GM23338 (cell line): ENCODE measurements at regions not wholly inside any gene's neighbourhood (a gene's known extent, or its start where the extent isn't known, plus 50 kb on each side); places are given as distances from the start of the nearest gene placed in this dataset.

ENCODE experiments used
- ATAC-seq: fragments of 200-7000 bp; cut with Tn5 transposase; 3 replicates; pipeline ENCODE4 v1.9.1; 2020
- DNase-seq: peaks from one replicate; pipeline ENCODE4 v3.0.0-alpha.2; 2015; ENCODE audit warnings: low spot score
- H2AFZ ChIP-seq: fragments of 200-600 bp; sonication (generic); 2 replicates; pipeline ENCODE4 v1.8.0; 2016; ENCODE audit warnings: antibody characterized with exemption, mild to moderate bottlenecking, moderate library complexity
- H3F3A ChIP-seq: fragments of 200-600 bp; sonication (generic); replicated peaks from 2 replicates; pipeline ENCODE4 v1.8.0; 2017; ENCODE audit warnings: antibody characterized with exemption, mixed run types, low read depth
- H3K27ac ChIP-seq: fragments of 200-600 bp; sonication (generic); 2 replicates; pipeline ENCODE4 v1.6.1; 2016; ENCODE audit warnings: low read depth
- H3K27me3 ChIP-seq: fragments of 200-600 bp; sonication (generic); 2 replicates; pipeline ENCODE4 v1.8.0; 2016; ENCODE audit warnings: mild to moderate bottlenecking, mixed run types, moderate library complexity; ENCODE audit not compliant: insufficient read depth
- H3K36me3 ChIP-seq: fragments of 200-600 bp; sonication (generic); 2 replicates; pipeline ENCODE4 v1.8.0; 2016; ENCODE audit warnings: mild to moderate bottlenecking; ENCODE audit not compliant: insufficient read depth
- H3K4me1 ChIP-seq: fragments of 200-600 bp; sonication (generic); 2 replicates; pipeline ENCODE4 v1.8.0; 2016; ENCODE audit warnings: mild to moderate bottlenecking, moderate library complexity; ENCODE audit not compliant: insufficient read depth
- H3K4me2 ChIP-seq: fragments of 200-600 bp; sonication (generic); 2 replicates; pipeline ENCODE4 v1.7.1; 2017; ENCODE audit warnings: mixed run types
- H3K4me3 ChIP-seq: fragments of 200-600 bp; sonication (generic); 2 replicates; pipeline ENCODE4 v1.6.1; 2016; ENCODE audit warnings: mixed run types
- H3K79me2 ChIP-seq: fragments of 200-600 bp; sonication (generic); replicated peaks from 2 replicates; pipeline ENCODE4 v1.8.0; 2017; ENCODE audit warnings: mild to moderate bottlenecking; ENCODE audit not compliant: insufficient read depth
- H3K9me2 ChIP-seq: fragments of 200-600 bp; sonication (generic); 2 replicates; pipeline ENCODE4 v1.8.0; 2017; ENCODE audit not compliant: insufficient read depth
- H4K20me1 ChIP-seq: fragments of 200-600 bp; sonication (generic); replicated peaks from 2 replicates; pipeline ENCODE4 v1.8.0; 2017; ENCODE audit warnings: mild to moderate bottlenecking; ENCODE audit not compliant: insufficient read depth
- H3K27ac Mint-ChIP-seq: 2 replicates; pipeline ENCODE4 v1.8.0; 2020; ENCODE audit warnings: inconsistent platforms, mild to moderate bottlenecking, moderate library complexity, mixed read lengths
- H3K27me3 Mint-ChIP-seq: 3 replicates; pipeline ENCODE4 v1.8.0; 2022; ENCODE audit warnings: low read depth, mild to moderate bottlenecking, moderate library complexity, mixed read lengths, inconsistent platforms; ENCODE audit not compliant: insufficient read depth, poor library complexity
- H3K36me3 Mint-ChIP-seq: 3 replicates; pipeline ENCODE4 v1.8.0; 2021; ENCODE audit warnings: low read depth, mild to moderate bottlenecking, inconsistent platforms, moderate library complexity, mixed read lengths
- H3K4me1 Mint-ChIP-seq: 3 replicates; pipeline ENCODE4 v1.8.0; 2020; ENCODE audit warnings: mild to moderate bottlenecking, inconsistent platforms, mixed read lengths
- H3K4me3 Mint-ChIP-seq: 3 replicates; pipeline ENCODE4 v1.8.0; 2021; ENCODE audit warnings: moderate library complexity, mild to moderate bottlenecking, inconsistent platforms, mixed read lengths
- H3K9me3 Mint-ChIP-seq: 3 replicates; pipeline ENCODE4 v1.8.0; 2020; ENCODE audit warnings: moderate library complexity, mild to moderate bottlenecking, inconsistent platforms, mixed read lengths
- CREB1 ChIP-seq: fragments of 250-450 bp; sonication (Bioruptor Pico); IDR thresholded peaks from 2 replicates; pipeline ENCODE4 v1.5.0; 2020; ENCODE audit warnings: low read depth, mild to moderate bottlenecking, moderate library complexity
- EZH2 ChIP-seq: fragments of 200-600 bp; sonication (generic); IDR thresholded peaks from one replicate; pipeline ENCODE4 v1.8.0; 2017; ENCODE audit warnings: antibody characterized with exemption, mild to moderate bottlenecking, low read depth; ENCODE audit not compliant: unreplicated experiment
- EZH2phosphoT487 ChIP-seq: fragments of 200-600 bp; sonication (generic); IDR thresholded peaks from one replicate; pipeline ENCODE4 v1.8.1; 2018; ENCODE audit warnings: antibody characterized with exemption; ENCODE audit not compliant: unreplicated experiment
- JUNB ChIP-seq: IDR thresholded peaks from one replicate; pipeline ENCODE4 v1.6.1; 2016; ENCODE audit warnings: antibody characterized with exemption; ENCODE audit not compliant: unreplicated experiment
- NANOG ChIP-seq: IDR thresholded peaks from 2 replicates; pipeline ENCODE4 v1.6.1; 2016; ENCODE audit warnings: antibody characterized with exemption, borderline replicate concordance
- POLR2AphosphoS5 ChIP-seq: IDR thresholded peaks from 2 replicates; pipeline ENCODE4 v1.6.1; 2016; ENCODE audit warnings: antibody characterized with exemption, low read depth
- STAT1 ChIP-seq: IDR thresholded peaks from one replicate; pipeline ENCODE4 v1.6.1; 2016; ENCODE audit warnings: antibody characterized with exemption; ENCODE audit not compliant: unreplicated experiment
- ZNF114 ChIP-seq: fragments of 250-450 bp; sonication (Bioruptor Pico); IDR thresholded peaks from 2 replicates; pipeline ENCODE4 v1.5.0; 2020; ENCODE audit warnings: mild to moderate bottlenecking, moderate library complexity
- ZNF331 ChIP-seq: fragments of 250-450 bp; sonication (Bioruptor Pico); IDR thresholded peaks from 2 replicates; pipeline ENCODE4 v1.5.0; 2020; ENCODE audit warnings: low read depth, mild to moderate bottlenecking, moderate library complexity
- TF ChIP-seq, protein P1 (sequence below), 2 experiments: fragments of 200-600 bp in 1 of 2; sonication (generic) in 1 of 2; conservative IDR thresholded peaks; 2 replicates each; pipeline versions ENCODE4 v1.5.1 to v1.6.1; 2016 to 2017; ENCODE audit warnings: antibody characterized with exemption in 2 of 2, low read depth in 2 of 2, mild to moderate bottlenecking in 2 of 2, moderate library complexity in 1 of 2
- TF ChIP-seq, protein P2 (sequence below): fragments of 250-450 bp; sonication (Bioruptor Pico); IDR thresholded peaks from 2 replicates; pipeline ENCODE4 v1.5.0; 2020; ENCODE audit warnings: mild to moderate bottlenecking, moderate library complexity
- TF ChIP-seq, protein P3 (sequence below): IDR thresholded peaks from 2 replicates; pipeline ENCODE4 v1.6.1; 2016; ENCODE audit warnings: antibody characterized with exemption
- TF ChIP-seq, protein P4 (sequence below): IDR thresholded peaks from one replicate; pipeline ENCODE4 v1.6.1; 2018; ENCODE audit warnings: antibody characterized with exemption; ENCODE audit not compliant: unreplicated experiment

DNA sequence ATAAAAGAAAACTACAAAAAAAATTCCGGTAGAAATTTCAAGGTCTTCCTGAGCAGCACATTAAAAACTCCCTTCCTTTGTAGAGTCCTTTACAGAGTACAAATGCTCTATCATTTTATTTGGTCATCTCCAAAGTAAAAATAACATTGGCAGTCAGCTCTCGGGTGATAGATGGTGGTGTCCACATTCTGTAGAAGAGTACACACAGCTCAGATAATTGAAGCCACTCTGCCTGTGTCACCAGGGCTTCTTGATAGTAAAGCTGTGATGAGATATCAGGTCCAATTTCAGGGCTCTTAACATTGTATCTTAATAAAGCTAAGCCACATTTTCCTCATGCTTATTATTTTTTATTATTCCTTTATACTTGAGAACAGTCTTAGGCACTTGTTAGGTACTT, 371.6 kb downstream of the TAFA4 start:
- ATAC-seq (no peak), DNase-seq (no peak)
- Mint-ChIP-seq H3K9me3 (no peaks in the 10 kb centered on the region), H3K4me1 (peaks cover 9% of the 10 kb centered on the region; the same call in 2 of the 3 replicates), H3K36me3 (no peaks in the 10 kb centered on the region), H3K4me3 (no peak overlapping the region), H3K27me3 (no peaks in the 10 kb centered on the region), H3K27ac (no peak overlapping the region)
- Histone ChIP-seq H4K20me1 (no peaks in the 10 kb centered on the region), H3K79me2 (no peaks in the 10 kb centered on the region), H2AFZ (no peak overlapping the region), H3K4me3 (no peak overlapping the region), H3K4me2 (no peak overlapping the region), H3K27me3 (no peaks in the 10 kb centered on the region), H3F3A (no peaks in the 10 kb centered on the region), H3K4me1 (peaks cover 9% of the 10 kb centered on the region), H3K27ac (no peak overlapping the region), H3K9me2 (no peaks in the 10 kb centered on the region), H3K36me3 (no peaks in the 10 kb centered on the region)
- TF ChIP-seq, protein P1, sequence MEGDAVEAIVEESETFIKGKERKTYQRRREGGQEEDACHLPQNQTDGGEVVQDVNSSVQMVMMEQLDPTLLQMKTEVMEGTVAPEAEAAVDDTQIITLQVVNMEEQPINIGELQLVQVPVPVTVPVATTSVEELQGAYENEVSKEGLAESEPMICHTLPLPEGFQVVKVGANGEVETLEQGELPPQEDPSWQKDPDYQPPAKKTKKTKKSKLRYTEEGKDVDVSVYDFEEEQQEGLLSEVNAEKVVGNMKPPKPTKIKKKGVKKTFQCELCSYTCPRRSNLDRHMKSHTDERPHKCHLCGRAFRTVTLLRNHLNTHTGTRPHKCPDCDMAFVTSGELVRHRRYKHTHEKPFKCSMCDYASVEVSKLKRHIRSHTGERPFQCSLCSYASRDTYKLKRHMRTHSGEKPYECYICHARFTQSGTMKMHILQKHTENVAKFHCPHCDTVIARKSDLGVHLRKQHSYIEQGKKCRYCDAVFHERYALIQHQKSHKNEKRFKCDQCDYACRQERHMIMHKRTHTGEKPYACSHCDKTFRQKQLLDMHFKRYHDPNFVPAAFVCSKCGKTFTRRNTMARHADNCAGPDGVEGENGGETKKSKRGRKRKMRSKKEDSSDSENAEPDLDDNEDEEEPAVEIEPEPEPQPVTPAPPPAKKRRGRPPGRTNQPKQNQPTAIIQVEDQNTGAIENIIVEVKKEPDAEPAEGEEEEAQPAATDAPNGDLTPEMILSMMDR (conservative IDR thresholded peaks at IDR 0.05; ENCODE audit: low read depth in 2 of 2): no peak
- no peak for TF ChIP-seq NANOG
- TF ChIP-seq ZNF331 (CRISPR knock-in tag): no peak
- no peak for TF ChIP-seq ZNF114 (CRISPR knock-in tag)
- TF ChIP-seq, protein P2, sequence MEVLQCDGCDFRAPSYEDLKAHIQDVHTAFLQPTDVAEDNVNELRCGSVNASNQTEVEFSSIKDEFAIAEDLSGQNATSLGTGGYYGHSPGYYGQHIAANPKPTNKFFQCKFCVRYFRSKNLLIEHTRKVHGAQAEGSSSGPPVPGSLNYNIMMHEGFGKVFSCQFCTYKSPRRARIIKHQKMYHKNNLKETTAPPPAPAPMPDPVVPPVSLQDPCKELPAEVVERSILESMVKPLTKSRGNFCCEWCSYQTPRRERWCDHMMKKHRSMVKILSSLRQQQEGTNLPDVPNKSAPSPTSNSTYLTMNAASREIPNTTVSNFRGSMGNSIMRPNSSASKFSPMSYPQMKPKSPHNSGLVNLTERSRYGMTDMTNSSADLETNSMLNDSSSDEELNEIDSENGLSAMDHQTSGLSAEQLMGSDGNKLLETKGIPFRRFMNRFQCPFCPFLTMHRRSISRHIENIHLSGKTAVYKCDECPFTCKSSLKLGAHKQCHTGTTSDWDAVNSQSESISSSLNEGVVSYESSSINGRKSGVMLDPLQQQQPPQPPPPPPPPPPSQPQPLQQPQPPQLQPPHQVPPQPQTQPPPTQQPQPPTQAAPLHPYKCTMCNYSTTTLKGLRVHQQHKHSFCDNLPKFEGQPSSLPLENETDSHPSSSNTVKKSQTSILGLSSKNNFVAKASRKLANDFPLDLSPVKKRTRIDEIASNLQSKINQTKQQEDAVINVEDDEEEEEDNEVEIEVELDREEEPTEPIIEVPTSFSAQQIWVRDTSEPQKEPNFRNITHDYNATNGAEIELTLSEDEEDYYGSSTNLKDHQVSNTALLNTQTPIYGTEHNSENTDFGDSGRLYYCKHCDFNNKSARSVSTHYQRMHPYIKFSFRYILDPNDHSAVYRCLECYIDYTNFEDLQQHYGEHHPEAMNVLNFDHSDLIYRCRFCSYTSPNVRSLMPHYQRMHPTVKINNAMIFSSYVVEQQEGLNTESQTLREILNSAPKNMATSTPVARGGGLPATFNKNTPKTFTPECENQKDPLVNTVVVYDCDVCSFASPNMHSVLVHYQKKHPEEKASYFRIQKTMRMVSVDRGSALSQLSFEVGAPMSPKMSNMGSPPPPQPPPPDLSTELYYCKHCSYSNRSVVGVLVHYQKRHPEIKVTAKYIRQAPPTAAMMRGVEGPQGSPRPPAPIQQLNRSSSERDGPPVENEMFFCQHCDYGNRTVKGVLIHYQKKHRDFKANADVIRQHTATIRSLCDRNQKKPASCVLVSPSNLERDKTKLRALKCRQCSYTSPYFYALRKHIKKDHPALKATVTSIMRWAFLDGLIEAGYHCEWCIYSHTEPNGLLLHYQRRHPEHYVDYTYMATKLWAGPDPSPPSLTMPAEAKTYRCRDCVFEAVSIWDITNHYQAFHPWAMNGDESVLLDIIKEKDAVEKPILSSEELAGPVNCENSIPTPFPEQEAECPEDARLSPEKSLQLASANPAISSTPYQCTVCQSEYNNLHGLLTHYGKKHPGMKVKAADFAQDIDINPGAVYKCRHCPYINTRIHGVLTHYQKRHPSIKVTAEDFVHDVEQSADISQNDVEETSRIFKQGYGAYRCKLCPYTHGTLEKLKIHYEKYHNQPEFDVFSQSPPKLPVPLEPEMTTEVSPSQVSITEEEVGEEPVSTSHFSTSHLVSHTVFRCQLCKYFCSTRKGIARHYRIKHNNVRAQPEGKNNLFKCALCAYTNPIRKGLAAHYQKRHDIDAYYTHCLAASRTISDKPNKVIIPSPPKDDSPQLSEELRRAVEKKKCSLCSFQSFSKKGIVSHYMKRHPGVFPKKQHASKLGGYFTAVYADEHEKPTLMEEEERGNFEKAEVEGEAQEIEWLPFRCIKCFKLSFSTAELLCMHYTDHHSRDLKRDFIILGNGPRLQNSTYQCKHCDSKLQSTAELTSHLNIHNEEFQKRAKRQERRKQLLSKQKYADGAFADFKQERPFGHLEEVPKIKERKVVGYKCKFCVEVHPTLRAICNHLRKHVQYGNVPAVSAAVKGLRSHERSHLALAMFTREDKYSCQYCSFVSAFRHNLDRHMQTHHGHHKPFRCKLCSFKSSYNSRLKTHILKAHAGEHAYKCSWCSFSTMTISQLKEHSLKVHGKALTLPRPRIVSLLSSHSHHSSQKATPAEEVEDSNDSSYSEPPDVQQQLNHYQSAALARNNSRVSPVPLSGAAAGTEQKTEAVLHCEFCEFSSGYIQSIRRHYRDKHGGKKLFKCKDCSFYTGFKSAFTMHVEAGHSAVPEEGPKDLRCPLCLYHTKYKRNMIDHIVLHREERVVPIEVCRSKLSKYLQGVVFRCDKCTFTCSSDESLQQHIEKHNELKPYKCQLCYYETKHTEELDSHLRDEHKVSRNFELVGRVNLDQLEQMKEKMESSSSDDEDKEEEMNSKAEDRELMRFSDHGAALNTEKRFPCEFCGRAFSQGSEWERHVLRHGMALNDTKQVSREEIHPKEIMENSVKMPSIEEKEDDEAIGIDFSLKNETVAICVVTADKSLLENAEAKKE (CRISPR knock-in tag): no peak
- no peak for TF ChIP-seq EZH2
- TF ChIP-seq, protein P3, sequence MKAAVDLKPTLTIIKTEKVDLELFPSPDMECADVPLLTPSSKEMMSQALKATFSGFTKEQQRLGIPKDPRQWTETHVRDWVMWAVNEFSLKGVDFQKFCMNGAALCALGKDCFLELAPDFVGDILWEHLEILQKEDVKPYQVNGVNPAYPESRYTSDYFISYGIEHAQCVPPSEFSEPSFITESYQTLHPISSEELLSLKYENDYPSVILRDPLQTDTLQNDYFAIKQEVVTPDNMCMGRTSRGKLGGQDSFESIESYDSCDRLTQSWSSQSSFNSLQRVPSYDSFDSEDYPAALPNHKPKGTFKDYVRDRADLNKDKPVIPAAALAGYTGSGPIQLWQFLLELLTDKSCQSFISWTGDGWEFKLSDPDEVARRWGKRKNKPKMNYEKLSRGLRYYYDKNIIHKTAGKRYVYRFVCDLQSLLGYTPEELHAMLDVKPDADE: no peak
- TF ChIP-seq CREB1: no peak
- no peak for TF ChIP-seq EZH2phosphoT487
- no peak for TF ChIP-seq JUNB
- no peak for TF ChIP-seq POLR2AphosphoS5
- TF ChIP-seq STAT1: no peak
- TF ChIP-seq, protein P4, sequence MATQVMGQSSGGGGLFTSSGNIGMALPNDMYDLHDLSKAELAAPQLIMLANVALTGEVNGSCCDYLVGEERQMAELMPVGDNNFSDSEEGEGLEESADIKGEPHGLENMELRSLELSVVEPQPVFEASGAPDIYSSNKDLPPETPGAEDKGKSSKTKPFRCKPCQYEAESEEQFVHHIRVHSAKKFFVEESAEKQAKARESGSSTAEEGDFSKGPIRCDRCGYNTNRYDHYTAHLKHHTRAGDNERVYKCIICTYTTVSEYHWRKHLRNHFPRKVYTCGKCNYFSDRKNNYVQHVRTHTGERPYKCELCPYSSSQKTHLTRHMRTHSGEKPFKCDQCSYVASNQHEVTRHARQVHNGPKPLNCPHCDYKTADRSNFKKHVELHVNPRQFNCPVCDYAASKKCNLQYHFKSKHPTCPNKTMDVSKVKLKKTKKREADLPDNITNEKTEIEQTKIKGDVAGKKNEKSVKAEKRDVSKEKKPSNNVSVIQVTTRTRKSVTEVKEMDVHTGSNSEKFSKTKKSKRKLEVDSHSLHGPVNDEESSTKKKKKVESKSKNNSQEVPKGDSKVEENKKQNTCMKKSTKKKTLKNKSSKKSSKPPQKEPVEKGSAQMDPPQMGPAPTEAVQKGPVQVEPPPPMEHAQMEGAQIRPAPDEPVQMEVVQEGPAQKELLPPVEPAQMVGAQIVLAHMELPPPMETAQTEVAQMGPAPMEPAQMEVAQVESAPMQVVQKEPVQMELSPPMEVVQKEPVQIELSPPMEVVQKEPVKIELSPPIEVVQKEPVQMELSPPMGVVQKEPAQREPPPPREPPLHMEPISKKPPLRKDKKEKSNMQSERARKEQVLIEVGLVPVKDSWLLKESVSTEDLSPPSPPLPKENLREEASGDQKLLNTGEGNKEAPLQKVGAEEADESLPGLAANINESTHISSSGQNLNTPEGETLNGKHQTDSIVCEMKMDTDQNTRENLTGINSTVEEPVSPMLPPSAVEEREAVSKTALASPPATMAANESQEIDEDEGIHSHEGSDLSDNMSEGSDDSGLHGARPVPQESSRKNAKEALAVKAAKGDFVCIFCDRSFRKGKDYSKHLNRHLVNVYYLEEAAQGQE: no peak
